ENCODE measurements at regions not wholly inside any gene's neighbourhood (a gene's known extent, or its start where the extent isn't known, plus 50 kb on each side); places are given as distances from the start of the nearest gene placed in this dataset.

DNA sequence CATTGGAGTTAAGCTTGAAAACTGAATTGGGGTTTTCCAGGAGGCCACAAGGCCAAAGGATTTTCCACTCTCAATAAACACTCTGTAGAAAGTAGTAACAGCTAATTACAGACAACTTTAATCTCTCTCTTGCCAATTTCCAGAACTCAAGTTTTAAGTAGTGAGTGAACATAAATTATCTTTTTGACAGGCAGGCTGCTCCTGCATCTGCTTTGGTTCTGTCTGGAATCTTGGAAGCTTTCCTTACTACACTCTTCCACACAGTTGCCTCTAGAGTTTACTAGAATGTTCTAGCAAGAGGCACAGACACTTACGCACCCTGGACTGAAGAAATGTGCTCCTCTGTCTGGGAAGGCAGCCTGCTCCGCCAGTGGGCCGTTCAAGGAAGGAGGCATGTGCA is 90.5 kb upstream of the WAC start:
- POLR2A ChIA-PET, result no interaction called here
- in situ Hi-C loops (cut with MboI), result no loop called here
- RAD21 ChIA-PET (ENCODE audit: unreplicated experiment), result no interaction called here

More for the DNA sequence above, 90.5 kb upstream of the WAC start:
- FAIRE-seq (no peak), DNase-seq (ENCODE audit: low read depth, low spot score) (no peak), ATAC-seq (no peak)
- TF ChIP-seq CBX5 (IDR thresholded peaks at IDR 0.05; ENCODE audit: low read depth) (no peak), MTA3 (IDR thresholded peaks at IDR 0.05; ENCODE audit: borderline replicate concordance, low read length) (no peak), TCF12 (IDR thresholded peaks at IDR 0.05; ENCODE audit: low read depth, low read length) (no peak), ATF7 (IDR thresholded peaks at IDR 0.05; ENCODE audit: low read depth) (no peak), JUNB (IDR thresholded peaks at IDR 0.05) (no peak), EP300 (IDR thresholded peaks at IDR 0.05; ENCODE audit: borderline replicate concordance in 1 of 2, control insufficient read depth in 1 of 2, low read depth in 2 of 2, low read length in 2 of 2) (no peak), STAT1 (conservative IDR thresholded peaks at IDR 0.05) (no peak)
- TF ChIP-seq, protein P1, sequence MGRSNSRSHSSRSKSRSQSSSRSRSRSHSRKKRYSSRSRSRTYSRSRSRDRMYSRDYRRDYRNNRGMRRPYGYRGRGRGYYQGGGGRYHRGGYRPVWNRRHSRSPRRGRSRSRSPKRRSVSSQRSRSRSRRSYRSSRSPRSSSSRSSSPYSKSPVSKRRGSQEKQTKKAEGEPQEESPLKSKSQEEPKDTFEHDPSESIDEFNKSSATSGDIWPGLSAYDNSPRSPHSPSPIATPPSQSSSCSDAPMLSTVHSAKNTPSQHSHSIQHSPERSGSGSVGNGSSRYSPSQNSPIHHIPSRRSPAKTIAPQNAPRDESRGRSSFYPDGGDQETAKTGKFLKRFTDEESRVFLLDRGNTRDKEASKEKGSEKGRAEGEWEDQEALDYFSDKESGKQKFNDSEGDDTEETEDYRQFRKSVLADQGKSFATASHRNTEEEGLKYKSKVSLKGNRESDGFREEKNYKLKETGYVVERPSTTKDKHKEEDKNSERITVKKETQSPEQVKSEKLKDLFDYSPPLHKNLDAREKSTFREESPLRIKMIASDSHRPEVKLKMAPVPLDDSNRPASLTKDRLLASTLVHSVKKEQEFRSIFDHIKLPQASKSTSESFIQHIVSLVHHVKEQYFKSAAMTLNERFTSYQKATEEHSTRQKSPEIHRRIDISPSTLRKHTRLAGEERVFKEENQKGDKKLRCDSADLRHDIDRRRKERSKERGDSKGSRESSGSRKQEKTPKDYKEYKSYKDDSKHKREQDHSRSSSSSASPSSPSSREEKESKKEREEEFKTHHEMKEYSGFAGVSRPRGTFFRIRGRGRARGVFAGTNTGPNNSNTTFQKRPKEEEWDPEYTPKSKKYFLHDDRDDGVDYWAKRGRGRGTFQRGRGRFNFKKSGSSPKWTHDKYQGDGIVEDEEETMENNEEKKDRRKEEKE (IDR thresholded peaks at IDR 0.05), result no peak
- TF ChIP-seq, protein P2, sequence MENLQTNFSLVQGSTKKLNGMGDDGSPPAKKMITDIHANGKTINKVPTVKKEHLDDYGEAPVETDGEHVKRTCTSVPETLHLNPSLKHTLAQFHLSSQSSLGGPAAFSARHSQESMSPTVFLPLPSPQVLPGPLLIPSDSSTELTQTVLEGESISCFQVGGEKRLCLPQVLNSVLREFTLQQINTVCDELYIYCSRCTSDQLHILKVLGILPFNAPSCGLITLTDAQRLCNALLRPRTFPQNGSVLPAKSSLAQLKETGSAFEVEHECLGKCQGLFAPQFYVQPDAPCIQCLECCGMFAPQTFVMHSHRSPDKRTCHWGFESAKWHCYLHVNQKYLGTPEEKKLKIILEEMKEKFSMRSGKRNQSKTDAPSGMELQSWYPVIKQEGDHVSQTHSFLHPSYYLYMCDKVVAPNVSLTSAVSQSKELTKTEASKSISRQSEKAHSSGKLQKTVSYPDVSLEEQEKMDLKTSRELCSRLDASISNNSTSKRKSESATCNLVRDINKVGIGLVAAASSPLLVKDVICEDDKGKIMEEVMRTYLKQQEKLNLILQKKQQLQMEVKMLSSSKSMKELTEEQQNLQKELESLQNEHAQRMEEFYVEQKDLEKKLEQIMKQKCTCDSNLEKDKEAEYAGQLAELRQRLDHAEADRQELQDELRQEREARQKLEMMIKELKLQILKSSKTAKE (IDR thresholded peaks at IDR 0.05; ENCODE audit: low read depth, poor library complexity, severe bottlenecking), result no peak
- TF ChIP-seq, protein P3, sequence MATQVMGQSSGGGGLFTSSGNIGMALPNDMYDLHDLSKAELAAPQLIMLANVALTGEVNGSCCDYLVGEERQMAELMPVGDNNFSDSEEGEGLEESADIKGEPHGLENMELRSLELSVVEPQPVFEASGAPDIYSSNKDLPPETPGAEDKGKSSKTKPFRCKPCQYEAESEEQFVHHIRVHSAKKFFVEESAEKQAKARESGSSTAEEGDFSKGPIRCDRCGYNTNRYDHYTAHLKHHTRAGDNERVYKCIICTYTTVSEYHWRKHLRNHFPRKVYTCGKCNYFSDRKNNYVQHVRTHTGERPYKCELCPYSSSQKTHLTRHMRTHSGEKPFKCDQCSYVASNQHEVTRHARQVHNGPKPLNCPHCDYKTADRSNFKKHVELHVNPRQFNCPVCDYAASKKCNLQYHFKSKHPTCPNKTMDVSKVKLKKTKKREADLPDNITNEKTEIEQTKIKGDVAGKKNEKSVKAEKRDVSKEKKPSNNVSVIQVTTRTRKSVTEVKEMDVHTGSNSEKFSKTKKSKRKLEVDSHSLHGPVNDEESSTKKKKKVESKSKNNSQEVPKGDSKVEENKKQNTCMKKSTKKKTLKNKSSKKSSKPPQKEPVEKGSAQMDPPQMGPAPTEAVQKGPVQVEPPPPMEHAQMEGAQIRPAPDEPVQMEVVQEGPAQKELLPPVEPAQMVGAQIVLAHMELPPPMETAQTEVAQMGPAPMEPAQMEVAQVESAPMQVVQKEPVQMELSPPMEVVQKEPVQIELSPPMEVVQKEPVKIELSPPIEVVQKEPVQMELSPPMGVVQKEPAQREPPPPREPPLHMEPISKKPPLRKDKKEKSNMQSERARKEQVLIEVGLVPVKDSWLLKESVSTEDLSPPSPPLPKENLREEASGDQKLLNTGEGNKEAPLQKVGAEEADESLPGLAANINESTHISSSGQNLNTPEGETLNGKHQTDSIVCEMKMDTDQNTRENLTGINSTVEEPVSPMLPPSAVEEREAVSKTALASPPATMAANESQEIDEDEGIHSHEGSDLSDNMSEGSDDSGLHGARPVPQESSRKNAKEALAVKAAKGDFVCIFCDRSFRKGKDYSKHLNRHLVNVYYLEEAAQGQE (IDR thresholded peaks at IDR 0.05; ENCODE audit: low read depth, low read length), result no peak
- intact Hi-C loops (cut with micrococcal nuclease; ENCODE audit: unreplicated experiment), result no loop called here
- H3K36me3 ChIP-seq (ENCODE audit: control insufficient read depth in 2 of 2, insufficient read depth in 2 of 2, low read length in 1 of 2), result no peaks in the 10 kb centered on the region
- no peak overlapping the region for H2AFZ ChIP-seq (ENCODE audit: control insufficient read depth, low read depth, low read length)
- H3K27ac ChIP-seq (ENCODE audit: control insufficient read depth, insufficient read depth), result no peak overlapping the region
- no peaks in the 10 kb centered on the region; a peak in 1 of 4 replicates for H3K27me3 ChIP-seq (replicated peaks in 1 of 2; ENCODE audit: control insufficient read depth in 2 of 2, insufficient read depth in 2 of 2, low read length in 1 of 2)
- H3K4me3 ChIP-seq, result no peak overlapping the region
- H3K4me1 ChIP-seq (ENCODE audit: control insufficient read depth, insufficient read depth, low read length), result no peaks in the 10 kb centered on the region
- H3K4me2 ChIP-seq (ENCODE audit: control insufficient read depth, insufficient read depth), result no peak overlapping the region
- no peaks in the 10 kb centered on the region for H4K20me1 ChIP-seq (ENCODE audit: control insufficient read depth, insufficient read depth)
- WGBS (ENCODE audit: insufficient coverage, insufficient replicate concordance, low lambda C conversion rate, missing lambda C conversion rate), result 28% methylated on average over 3 of the region's 3 CpGs
- ChIA-PET CTCF (interaction anchor here (0.8 to 1.4 kb wide), 2 partner anchors 11 to 12 kb away, joined by 3 read pairs; no protein-coding TSS in a partner anchor), SMC1A (ENCODE audit: uncharacterized antibody, unreplicated experiment) (no interaction called here)
- no peaks in the 10 kb centered on the region for H3K79me2 ChIP-seq (ENCODE audit: control insufficient read depth, insufficient read depth, low read length)
- H3K9ac ChIP-seq (ENCODE audit: control insufficient read depth, insufficient read depth, low read length), result no peak overlapping the region
- no peaks in the 10 kb centered on the region for H3K9me3 ChIP-seq (replicated peaks; ENCODE audit: control insufficient read depth, insufficient read depth, low read length)
- no TSS peak for BruUV-seq (replicated peaks)

All from GM12878 (cell line).